VCaP (cell line): ENCODE measurements at regions not wholly inside any gene's neighbourhood (a gene's known extent, or its start where the extent isn't known, plus 50 kb on each side); places are given as distances from the start of the nearest gene placed in this dataset.

Source experiments
- H3K27ac ChIP-seq: fragments of 450-650 bp; 2 replicates; pipeline ENCODE4 v1.5.1; 2017
- TF ChIP-seq, protein P1 (sequence below): fragments of 450-650 bp; conservative IDR thresholded peaks from 2 replicates; pipeline ENCODE4 v1.5.1; 2017; ENCODE audit warnings: mild to moderate bottlenecking, moderate library complexity

DNA sequence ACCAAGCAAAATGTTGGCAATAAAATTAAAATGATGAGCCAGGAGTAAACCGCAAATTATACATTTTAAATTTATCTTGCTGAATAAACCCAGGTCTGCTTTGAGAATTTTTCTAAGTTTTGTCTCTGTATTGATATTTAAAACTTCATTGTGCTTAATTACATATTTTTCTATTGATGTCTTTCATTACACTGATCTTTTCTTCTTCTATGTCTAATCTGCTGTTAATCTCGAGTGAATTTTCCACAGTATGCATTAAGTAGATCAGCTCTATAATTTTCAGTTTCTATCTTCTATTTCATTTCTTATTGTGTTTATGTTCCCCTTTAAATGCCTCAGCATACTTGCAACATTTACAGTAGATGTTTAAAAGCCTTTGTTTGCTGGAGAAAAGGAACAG, 918.7 kb downstream of the FAT4 start:
- TF ChIP-seq, protein P1, sequence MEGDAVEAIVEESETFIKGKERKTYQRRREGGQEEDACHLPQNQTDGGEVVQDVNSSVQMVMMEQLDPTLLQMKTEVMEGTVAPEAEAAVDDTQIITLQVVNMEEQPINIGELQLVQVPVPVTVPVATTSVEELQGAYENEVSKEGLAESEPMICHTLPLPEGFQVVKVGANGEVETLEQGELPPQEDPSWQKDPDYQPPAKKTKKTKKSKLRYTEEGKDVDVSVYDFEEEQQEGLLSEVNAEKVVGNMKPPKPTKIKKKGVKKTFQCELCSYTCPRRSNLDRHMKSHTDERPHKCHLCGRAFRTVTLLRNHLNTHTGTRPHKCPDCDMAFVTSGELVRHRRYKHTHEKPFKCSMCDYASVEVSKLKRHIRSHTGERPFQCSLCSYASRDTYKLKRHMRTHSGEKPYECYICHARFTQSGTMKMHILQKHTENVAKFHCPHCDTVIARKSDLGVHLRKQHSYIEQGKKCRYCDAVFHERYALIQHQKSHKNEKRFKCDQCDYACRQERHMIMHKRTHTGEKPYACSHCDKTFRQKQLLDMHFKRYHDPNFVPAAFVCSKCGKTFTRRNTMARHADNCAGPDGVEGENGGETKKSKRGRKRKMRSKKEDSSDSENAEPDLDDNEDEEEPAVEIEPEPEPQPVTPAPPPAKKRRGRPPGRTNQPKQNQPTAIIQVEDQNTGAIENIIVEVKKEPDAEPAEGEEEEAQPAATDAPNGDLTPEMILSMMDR: no peak
- H3K27ac ChIP-seq: no peak overlapping the region

DNA sequence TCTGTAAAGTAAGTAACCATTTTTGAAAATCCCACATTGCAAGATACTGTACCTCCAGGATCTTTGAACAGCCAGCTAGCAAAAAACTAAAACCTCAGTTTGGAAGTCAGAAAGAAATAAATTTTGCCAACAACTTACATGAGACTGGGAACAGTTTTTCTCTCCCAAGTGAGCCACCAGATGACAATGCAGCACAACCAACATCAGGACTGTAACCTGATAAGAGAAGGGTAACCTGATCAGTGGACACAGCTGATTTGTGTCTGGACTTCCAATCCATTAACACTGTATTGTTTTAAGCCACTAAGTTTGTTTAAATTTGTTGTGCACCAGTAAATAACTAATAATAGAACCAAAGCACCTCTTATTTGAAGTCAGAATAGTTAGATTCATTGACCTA, 923.3 kb downstream of the FAT4 start:
- H3K27ac ChIP-seq: no peak overlapping the region
- TF ChIP-seq, protein P1: no peak

DNA sequence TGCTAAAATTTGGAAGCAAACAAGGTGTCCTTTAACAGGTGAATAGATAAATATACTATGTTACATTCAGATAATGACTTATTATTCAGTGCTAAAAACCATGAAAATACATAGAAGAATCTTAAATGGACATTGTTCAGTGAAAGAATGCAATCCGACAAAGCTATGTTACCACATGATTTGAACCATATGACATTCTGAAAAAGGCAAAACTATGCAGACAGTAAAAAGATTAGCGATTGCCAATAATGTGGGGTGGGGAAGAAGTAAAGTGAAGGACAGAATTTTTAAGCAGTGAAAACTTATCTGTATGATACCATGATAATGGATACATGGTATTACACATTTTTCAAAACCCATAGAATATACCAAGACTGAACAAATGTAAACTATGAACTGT, 926.9 kb downstream of the FAT4 start:
- H3K27ac ChIP-seq: no peak overlapping the region
- TF ChIP-seq, protein P1: no peak

DNA sequence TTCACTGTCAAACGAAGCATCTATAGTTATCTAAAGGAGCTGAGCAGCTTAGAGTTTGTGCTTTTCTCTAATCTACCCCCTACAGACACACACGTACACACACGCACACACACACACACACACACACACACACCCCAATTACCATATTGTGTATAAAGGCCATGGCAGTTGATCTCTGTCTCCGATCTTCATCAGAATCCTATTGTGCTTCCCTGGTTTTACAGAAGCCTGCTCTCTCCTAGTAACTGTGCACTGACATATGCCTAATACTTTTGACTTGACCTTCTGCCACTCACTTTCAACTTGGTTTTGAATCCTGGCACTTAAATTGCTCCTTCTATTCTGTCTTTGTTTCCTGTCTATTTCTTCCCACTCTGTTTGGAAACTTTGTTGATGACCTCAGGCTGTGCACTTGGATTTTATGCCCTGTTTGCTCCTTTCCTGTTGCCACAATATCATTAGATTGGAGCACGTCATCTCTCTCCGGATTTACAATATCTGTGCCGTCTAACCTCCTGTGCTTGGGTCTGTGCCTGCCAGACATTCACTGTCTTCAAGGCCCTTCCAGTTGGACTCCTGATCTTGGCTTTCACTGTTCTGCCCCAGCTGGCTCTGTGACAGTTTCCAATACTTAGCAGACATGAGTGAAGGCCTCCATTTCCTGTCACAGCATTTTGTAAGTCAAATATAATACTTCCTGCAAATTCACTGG, 928.1 kb downstream of the FAT4 start:
- no peak overlapping the region for H3K27ac ChIP-seq
- TF ChIP-seq, protein P1: no peak

DNA sequence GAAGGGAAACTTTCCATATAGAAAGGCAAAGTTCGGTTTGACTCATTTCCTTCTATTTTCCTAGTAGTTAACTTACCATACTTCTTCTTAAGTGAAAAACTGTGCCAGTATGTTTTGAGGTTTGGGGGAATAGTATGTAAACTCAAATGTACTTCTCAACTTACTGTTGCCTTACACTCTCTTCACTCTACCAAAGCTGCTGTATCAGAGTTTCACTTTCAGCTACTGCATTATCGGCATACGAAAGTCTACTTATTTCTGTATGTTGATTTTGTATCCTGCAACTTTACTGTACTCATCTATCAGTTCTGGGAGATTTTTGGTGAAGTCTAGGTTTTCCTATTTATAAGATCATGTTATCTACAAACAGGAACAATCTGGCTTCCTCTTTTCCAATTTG, 932.7 kb downstream of the FAT4 start:
- TF ChIP-seq, protein P1: no peak

DNA sequence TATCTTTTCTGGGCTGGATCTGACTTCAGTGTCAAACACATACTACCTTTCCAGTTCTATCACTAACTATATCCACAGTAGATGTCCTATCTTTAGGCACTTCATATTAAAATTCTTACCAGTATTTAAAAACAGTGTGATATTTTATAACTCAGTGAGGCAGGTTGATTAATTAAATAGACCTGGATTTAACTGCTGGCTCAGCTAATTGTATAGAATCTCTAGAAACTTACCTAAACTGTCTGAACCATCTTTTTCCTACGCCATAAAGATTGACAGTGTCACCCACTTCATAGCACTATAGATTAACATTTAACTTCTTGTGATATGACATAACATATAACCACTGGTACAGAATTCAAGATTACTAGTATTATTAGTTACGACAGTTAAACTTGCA, 935.3 kb downstream of the FAT4 start:
- TF ChIP-seq, protein P1: no peak
- no peak overlapping the region for H3K27ac ChIP-seq

More for the DNA sequence above, 932.7 kb downstream of the FAT4 start:
- no peak overlapping the region for H3K27ac ChIP-seq

DNA sequence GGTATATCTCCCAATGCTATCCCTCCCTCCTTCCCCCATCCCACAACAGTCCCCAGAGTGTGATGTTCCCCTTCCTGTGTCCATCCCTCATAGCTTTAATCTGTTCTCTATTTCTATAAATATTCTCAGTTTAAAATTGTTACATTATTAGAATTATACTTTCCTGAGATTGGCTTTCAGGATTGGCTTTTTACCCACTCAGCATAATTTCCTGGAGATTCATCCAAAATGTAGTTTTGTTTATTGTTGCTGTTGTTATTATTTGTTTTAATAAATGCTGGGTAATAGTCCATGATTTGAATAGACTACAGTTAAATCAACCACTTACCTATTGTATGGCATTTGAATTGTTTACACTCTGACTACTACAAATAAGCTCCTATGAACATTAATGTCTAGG, 936.4 kb downstream of the FAT4 start:
- TF ChIP-seq, protein P1: no peak
- H3K27ac ChIP-seq: no peak overlapping the region
